Naive B cell (primary cell): ENCODE measurements at regions not wholly inside any gene's neighbourhood (a gene's known extent, or its start where the extent isn't known, plus 50 kb on each side); places are given as distances from the start of the nearest gene placed in this dataset.

Experiments
- ATAC-seq, 2 donors: fragments of 150-1000 bp; cut with Tn5 transposase; 2 replicates each; pipeline ENCODE4 v1.10.0; 2021; ENCODE audit warnings: low read depth in 2 of 2, mild to moderate bottlenecking in 2 of 2, moderate library complexity in 2 of 2
- DNase-seq: peaks from one replicate; pipeline ENCODE4 v3.0.0; 2022
- H3K27ac Mint-ChIP-seq, 6 donors: one replicate each; pipeline ENCODE4 v1.8.0; 2020 to 2022; ENCODE audit warnings: mild to moderate bottlenecking in 6 of 6, mixed read lengths in 6 of 6, moderate library complexity in 5 of 6, inconsistent platforms in 2 of 6
- H3K27me3 Mint-ChIP-seq, 3 donors: one replicate each; pipeline ENCODE4 v1.8.0; 2021 to 2022; ENCODE audit warnings: mixed read lengths in 3 of 3, mild to moderate bottlenecking in 1 of 3
- H3K36me3 Mint-ChIP-seq, 2 donors: one replicate each; pipeline ENCODE4 v1.8.0; 2020 to 2022; ENCODE audit warnings: mixed read lengths in 2 of 2, inconsistent platforms in 1 of 2, mild to moderate bottlenecking in 1 of 2
- H3K4me1 Mint-ChIP-seq, 3 donors: one replicate each; pipeline ENCODE4 v1.8.0; 2020 to 2022; ENCODE audit warnings: mixed read lengths in 3 of 3, inconsistent platforms in 1 of 3, mild to moderate bottlenecking in 1 of 3, moderate library complexity in 1 of 3
- H3K4me3 Mint-ChIP-seq, 8 donors: one replicate each; pipeline ENCODE4 v1.8.0; 2020 to 2022; ENCODE audit warnings: mild to moderate bottlenecking in 8 of 8, mixed read lengths in 8 of 8, moderate library complexity in 8 of 8, inconsistent platforms in 2 of 8
- H3K9me3 Mint-ChIP-seq, 7 donors: one replicate each; pipeline ENCODE4 v1.8.0; 2020 to 2022; ENCODE audit warnings: mixed read lengths in 7 of 7, mild to moderate bottlenecking in 5 of 7, inconsistent platforms in 2 of 7, moderate library complexity in 1 of 7

GRCh38 chr4:41332510-41333054 is 75.9 kb downstream of the UCHL1 start:
- Mint-ChIP-seq H3K36me3 (no peaks in the 10 kb centered on the region), H3K27me3 (peaks cover 0 to 7% (median 6%) of the 10 kb centered on the region in 3 donors), H3K27ac (no peak overlapping the region), H3K4me1 (no peaks in the 10 kb centered on the region), H3K4me3 (no peak overlapping the region), H3K9me3 (peaks cover 0 to 9% (median 2%) of the 10 kb centered on the region in 7 donors)
- DNase-seq (no peak), ATAC-seq (no peak)

- H3K27ac Mint-ChIP-seq: no peak overlapping the region
- no peak for DNase-seq
- no peaks in the 10 kb centered on the region for H3K4me1 Mint-ChIP-seq
- H3K27me3 Mint-ChIP-seq: peaks cover 0 to 7% (median 6%) of the 10 kb centered on the region in 3 donors
- ATAC-seq: no peak
- H3K4me3 Mint-ChIP-seq: no peak overlapping the region
- H3K9me3 Mint-ChIP-seq: peaks cover 0 to 12% (median 2%) of the 10 kb centered on the region in 7 donors
- no peaks in the 10 kb centered on the region for H3K36me3 Mint-ChIP-seq
Observed at GRCh38 chr4:41334182-41334581, 77.5 kb downstream of the UCHL1 start.

GRCh38 chr4:41339812-41340809 is 83.4 kb downstream of the UCHL1 start:
- Mint-ChIP-seq H3K4me3 (no peak overlapping the region), H3K9me3 (peaks cover 0 to 36% (median 4%) of the 10 kb centered on the region in 7 donors), H3K4me1 (no peaks in the 10 kb centered on the region), H3K36me3 (no peaks in the 10 kb centered on the region), H3K27ac (no peak overlapping the region), H3K27me3 (peaks cover 0 to 5% (median 0%) of the 10 kb centered on the region in 3 donors)
- no peak for ATAC-seq
- no peak for DNase-seq

- no peaks in the 10 kb centered on the region for H3K4me1 Mint-ChIP-seq
- no peak overlapping the region for H3K4me3 Mint-ChIP-seq
- peaks cover under 1 to 25% (median 6%) of the 10 kb centered on the region in 7 donors for H3K9me3 Mint-ChIP-seq
- DNase-seq (no peak), ATAC-seq (no peak)
- H3K27me3 Mint-ChIP-seq: peaks cover 7 to 14% (median 8%) of the 10 kb centered on the region in 3 donors
- H3K36me3 Mint-ChIP-seq: no peaks in the 10 kb centered on the region
- no peak overlapping the region for H3K27ac Mint-ChIP-seq
Observed at GRCh38 chr4:41346306-41347061, 89.8 kb downstream of the UCHL1 start.

- Mint-ChIP-seq H3K36me3 (no peaks in the 10 kb centered on the region), H3K27ac (no peak overlapping the region), H3K4me1 (no peaks in the 10 kb centered on the region), H3K27me3 (peaks cover 5 to 24% (median 15%) of the 10 kb centered on the region in 3 donors), H3K4me3 (no peak overlapping the region), H3K9me3 (peaks cover 4 to 25% (median 11%) of the 10 kb centered on the region in 7 donors)
- DNase-seq (no peak), ATAC-seq (no peak)
Observed at GRCh38 chr4:41349021-41349420, 92.3 kb downstream of the UCHL1 start.

GRCh38 chr4:41358647-41359421 is 102.1 kb downstream of the UCHL1 start:
- Mint-ChIP-seq H3K36me3 (peaks cover 0 to 19% of the 10 kb centered on the region in 2 donors), H3K9me3 (peaks cover 0 to 33% (median 12%) of the 10 kb centered on the region in 7 donors), H3K4me1 (peaks cover 0 to 8% (median 0%) of the 10 kb centered on the region in 3 donors), H3K4me3 (peak overlapping the region in 1 of 8 donors; percentile 10), H3K27me3 (peaks cover 45 to 55% (median 52%) of the 10 kb centered on the region in 3 donors), H3K27ac (no peak overlapping the region)
- DNase-seq: no peak
- no peak for ATAC-seq

- Mint-ChIP-seq H3K4me3 (peak overlapping the region in 4 of 8 donors; percentile 10 to 72 (median 34)), H3K27ac (no peak overlapping the region), H3K9me3 (peaks cover 0 to 27% (median 8%) of the 10 kb centered on the region in 7 donors), H3K4me1 (peaks cover 0 to 8% (median 0%) of the 10 kb centered on the region in 3 donors), H3K36me3 (peaks cover 0 to 19% of the 10 kb centered on the region in 2 donors), H3K27me3 (peaks cover 45 to 55% (median 52%) of the 10 kb centered on the region in 3 donors)
- no peak for ATAC-seq
- no peak for DNase-seq
Observed at GRCh38 chr4:41359422-41359775, 102.7 kb downstream of the UCHL1 start.

GRCh38 chr4:41359836-41360213 is 103.1 kb downstream of the UCHL1 start:
- H3K36me3 Mint-ChIP-seq: peaks cover 0 to 19% of the 10 kb centered on the region in 2 donors
- peaks cover 0 to 8% (median 0%) of the 10 kb centered on the region in 3 donors for H3K4me1 Mint-ChIP-seq
- H3K27ac Mint-ChIP-seq: no peak overlapping the region
- peaks cover 0 to 23% (median 5%) of the 10 kb centered on the region in 7 donors for H3K9me3 Mint-ChIP-seq
- H3K27me3 Mint-ChIP-seq: peaks cover 45 to 56% (median 55%) of the 10 kb centered on the region in 3 donors
- ATAC-seq (no peak), DNase-seq (no peak)
- H3K4me3 Mint-ChIP-seq: peak overlapping the region in 4 of 8 donors; percentile 10 to 72 (median 60)

GRCh38 chr4:41360214-41360920 is 103.6 kb downstream of the UCHL1 start:
- DNase-seq (no peak), ATAC-seq (no peak)
- peaks cover 0 to 8% (median 0%) of the 10 kb centered on the region in 3 donors for H3K4me1 Mint-ChIP-seq
- H3K27me3 Mint-ChIP-seq: peaks cover 45 to 61% (median 60%) of the 10 kb centered on the region in 3 donors
- H3K27ac Mint-ChIP-seq: no peak overlapping the region
- peaks cover 0 to 19% of the 10 kb centered on the region in 2 donors for H3K36me3 Mint-ChIP-seq
- peaks cover 0 to 23% (median 3%) of the 10 kb centered on the region in 7 donors for H3K9me3 Mint-ChIP-seq
- H3K4me3 Mint-ChIP-seq: peak overlapping the region in 1 of 8 donors; percentile 52

- Mint-ChIP-seq H3K9me3 (peaks cover 0 to 18% (median 3%) of the 10 kb centered on the region in 7 donors), H3K27ac (no peak overlapping the region), H3K4me1 (peaks cover 0 to 8% (median 0%) of the 10 kb centered on the region in 3 donors), H3K4me3 (peak overlapping the region in 7 of 8 donors; percentile 25 to 82 (median 52)), H3K36me3 (peaks cover 0 to 19% of the 10 kb centered on the region in 2 donors), H3K27me3 (peaks cover 46 to 69% (median 65%) of the 10 kb centered on the region in 3 donors)
- DNase-seq: no peak
- no peak for ATAC-seq
Observed at GRCh38 chr4:41360921-41361793, 104.4 kb downstream of the UCHL1 start.

GRCh38 chr4:41361794-41362526 is 105.2 kb downstream of the UCHL1 start:
- no peak for DNase-seq
- ATAC-seq: no peak
- peak overlapping the region in 5 of 8 donors; percentile 35 to 67 (median 52) for H3K4me3 Mint-ChIP-seq
- no peak overlapping the region for H3K27ac Mint-ChIP-seq
- H3K9me3 Mint-ChIP-seq: peaks cover 0 to 10% (median 0%) of the 10 kb centered on the region in 7 donors
- peaks cover 0 to 8% (median 0%) of the 10 kb centered on the region in 3 donors for H3K4me1 Mint-ChIP-seq
- H3K27me3 Mint-ChIP-seq: peaks cover 50 to 69% (median 64%) of the 10 kb centered on the region in 3 donors
- peaks cover 0 to 19% of the 10 kb centered on the region in 2 donors for H3K36me3 Mint-ChIP-seq
